ENCODE measurements at regions not wholly inside any gene's neighbourhood (a gene's known extent, or its start where the extent isn't known, plus 50 kb on each side); places are given as distances from the start of the nearest gene placed in this dataset.

GRCh38 chr5:123778641-123779040 lies 266.7 kb downstream of the CSNK1G3 start:
- TF ChIP-seq POLR2A (IDR thresholded peaks at IDR 0.05) (no peak), CTCF (IDR thresholded peaks at IDR 0.05) (no peak)

Data from uterus (tissue), 2 donors.